ENCODE measurements at regions not wholly inside any gene's neighbourhood (a gene's known extent, or its start where the extent isn't known, plus 50 kb on each side); places are given as distances from the start of the nearest gene placed in this dataset.

DNA sequence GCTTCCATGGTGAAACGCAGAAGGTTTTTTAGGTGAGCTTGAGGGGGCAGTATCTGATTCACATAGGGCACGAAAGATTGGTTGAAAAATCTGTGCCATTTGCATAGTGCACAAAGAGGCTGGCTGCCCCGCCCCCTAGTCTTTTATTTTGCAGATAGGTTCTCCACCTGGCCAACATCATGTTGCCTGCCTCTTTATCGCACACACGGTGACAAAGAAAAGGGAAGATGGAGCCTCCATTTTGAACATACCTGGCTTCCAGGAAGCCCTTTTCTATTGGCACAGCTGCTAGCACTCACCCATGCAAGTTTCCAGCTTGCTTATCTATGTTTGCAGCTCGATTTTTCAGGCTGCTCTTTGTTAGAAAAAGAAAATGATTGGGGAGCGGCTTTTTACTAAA, 316.2 kb upstream of the KLHL1 start:
- Histone ChIP-seq H3K4me1 (no peaks in the 10 kb centered on the region), H3K27me3 (no peaks in the 10 kb centered on the region), H3K9me3 (no peaks in the 10 kb centered on the region), H3K27ac (no peak overlapping the region), H3K36me3 (no peaks in the 10 kb centered on the region), H3K4me3 (no peak overlapping the region)
- TF ChIP-seq CTCF (IDR thresholded peaks at IDR 0.05): no peak
- TF ChIP-seq POLR2A (IDR thresholded peaks at IDR 0.05): no peak
- no peak for TF ChIP-seq EP300 (IDR thresholded peaks at IDR 0.05)
- no peak for DNase-seq (ENCODE audit: low spot score in 2 of 2)
- 80 to 81% methylated on average over 7 of the region's 7 CpGs for WGBS, 2 donors

- Histone ChIP-seq H3K36me3 (no peaks in the 10 kb centered on the region), H3K4me3 (no peak overlapping the region), H3K27me3 (no peaks in the 10 kb centered on the region), H3K27ac (no peak overlapping the region), H3K4me1 (no peaks in the 10 kb centered on the region), H3K9me3 (no peaks in the 10 kb centered on the region)
- TF ChIP-seq POLR2A (IDR thresholded peaks at IDR 0.05) (no peak), CTCF (IDR thresholded peaks at IDR 0.05) (no peak), EP300 (IDR thresholded peaks at IDR 0.05) (no peak)
- DNase-seq (ENCODE audit: low spot score in 2 of 2): no peak
Measured at GRCh38 chr13:70415136-70415535, 306.9 kb upstream of the KLHL1 start.

GRCh38 chr13:70408865-70409264, 300.6 kb upstream of the KLHL1 start:
- H3K27ac ChIP-seq: no peak overlapping the region
- H3K4me3 ChIP-seq: no peak overlapping the region
- H3K4me1 ChIP-seq: no peaks in the 10 kb centered on the region
- no peak for DNase-seq (ENCODE audit: low spot score in 2 of 2)
- TF ChIP-seq CTCF (IDR thresholded peaks at IDR 0.05) (no peak), EP300 (IDR thresholded peaks at IDR 0.05) (no peak), POLR2A (IDR thresholded peaks at IDR 0.05) (no peak)
- H3K36me3 ChIP-seq: no peaks in the 10 kb centered on the region
- H3K9me3 ChIP-seq: no peaks in the 10 kb centered on the region
- 81 to 83% methylated on average over 1 of the region's 1 CpG for WGBS, 2 donors
- no peaks in the 10 kb centered on the region for H3K27me3 ChIP-seq

- Histone ChIP-seq H3K36me3 (no peaks in the 10 kb centered on the region), H3K27me3 (no peaks in the 10 kb centered on the region), H3K4me3 (no peak overlapping the region), H3K9me3 (no peaks in the 10 kb centered on the region), H3K4me1 (no peaks in the 10 kb centered on the region), H3K27ac (no peak overlapping the region)
- no peak for DNase-seq (ENCODE audit: low spot score in 2 of 2)
- no peak for TF ChIP-seq EP300 (IDR thresholded peaks at IDR 0.05)
- no peak for TF ChIP-seq CTCF (IDR thresholded peaks at IDR 0.05)
- TF ChIP-seq POLR2A (IDR thresholded peaks at IDR 0.05): no peak
- 88 to 92% methylated on average over 1 of the region's 1 CpG for WGBS, 2 donors
Measured at GRCh38 chr13:70407486-70407885, 299.2 kb upstream of the KLHL1 start.

- 70 to 73% methylated on average over 4 of the region's 4 CpGs for WGBS, 2 donors
- no peaks in the 10 kb centered on the region for H3K4me1 ChIP-seq
- DNase-seq (ENCODE audit: low spot score in 2 of 2): no peak
- no peaks in the 10 kb centered on the region for H3K9me3 ChIP-seq
- no peaks in the 10 kb centered on the region for H3K36me3 ChIP-seq
- no peak overlapping the region for H3K27ac ChIP-seq
- no peaks in the 10 kb centered on the region for H3K27me3 ChIP-seq
- TF ChIP-seq CTCF (IDR thresholded peaks at IDR 0.05) (no peak), EP300 (IDR thresholded peaks at IDR 0.05) (no peak), POLR2A (IDR thresholded peaks at IDR 0.05) (no peak)
- H3K4me3 ChIP-seq: no peak overlapping the region
Measured at GRCh38 chr13:70405266-70405665, 297.0 kb upstream of the KLHL1 start.

Measured in tibial nerve (tissue), 4 donors.